Ishikawa (cell line): ENCODE measurements at regions not wholly inside any gene's neighbourhood (a gene's known extent, or its start where the extent isn't known, plus 50 kb on each side); places are given as distances from the start of the nearest gene placed in this dataset.

Experiments used
- CEBPB ChIP-seq: IDR thresholded peaks from 2 replicates; pipeline ENCODE4 v1.6.1; 2012
- CREB1 ChIP-seq: IDR thresholded peaks from 2 replicates; pipeline ENCODE4 v1.6.1; 2012; ENCODE audit warnings: low read depth
- EGR1 ChIP-seq: IDR thresholded peaks from 2 replicates; pipeline ENCODE4 v1.6.1; 2012
- EP300 ChIP-seq: IDR thresholded peaks from 2 replicates; pipeline ENCODE4 v1.6.1; 2012; ENCODE audit warnings: borderline replicate concordance
- FOXM1 ChIP-seq: IDR thresholded peaks from 2 replicates; pipeline ENCODE4 v1.6.1; 2012; ENCODE audit warnings: low read depth, borderline replicate concordance
- NFIC ChIP-seq: IDR thresholded peaks from 2 replicates; pipeline ENCODE4 v1.6.1; 2012
- RAD21 ChIP-seq: IDR thresholded peaks from 2 replicates; pipeline ENCODE4 v1.6.1; 2012; ENCODE audit warnings: low read depth
- TAF1 ChIP-seq: IDR thresholded peaks from 2 replicates; pipeline ENCODE4 v1.6.1; 2012; ENCODE audit warnings: low read depth, mild to moderate bottlenecking
- TCF12 ChIP-seq: IDR thresholded peaks from 2 replicates; pipeline ENCODE4 v1.6.1; 2012; ENCODE audit warnings: low read depth
- TEAD4 ChIP-seq: IDR thresholded peaks from 2 replicates; pipeline ENCODE4 v1.6.1; 2012
- YY1 ChIP-seq: IDR thresholded peaks from 2 replicates; pipeline ENCODE4 v1.6.1; 2012; ENCODE audit warnings: low read depth
- ZBTB7A ChIP-seq: IDR thresholded peaks from 2 replicates; pipeline ENCODE4 v1.6.1; 2012; ENCODE audit warnings: low read depth
- TF ChIP-seq, protein P1 (sequence below): IDR thresholded peaks from 2 replicates; pipeline ENCODE4 v1.6.1; 2012; ENCODE audit warnings: low read depth, mild to moderate bottlenecking
- TF ChIP-seq, protein P2 (sequence below): IDR thresholded peaks from 2 replicates; pipeline ENCODE4 v1.6.1; 2012
- TF ChIP-seq, protein P3 (sequence below): IDR thresholded peaks from 2 replicates; pipeline ENCODE4 v1.6.1; 2012

DNA sequence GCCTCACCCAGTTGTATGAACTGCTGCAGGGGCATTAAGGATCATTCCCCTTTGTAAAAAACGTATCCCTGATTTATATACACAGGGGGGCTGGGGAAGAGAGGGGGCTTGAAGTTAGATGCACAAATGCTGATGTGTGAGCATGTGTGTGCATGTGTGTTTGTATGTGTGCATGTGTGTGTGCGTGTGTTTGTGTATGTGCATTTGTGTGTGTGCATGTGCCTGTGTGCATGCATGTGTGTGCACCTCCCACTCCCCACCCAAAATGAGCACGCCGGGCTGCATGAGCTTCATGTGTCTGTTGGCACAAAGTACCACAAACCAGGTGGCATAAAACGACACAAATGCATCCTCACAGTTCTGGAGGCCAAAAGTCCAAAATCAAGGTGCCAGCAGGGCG, 1315.2 kb downstream of the TBC1D22A start:
- no peak for TF ChIP-seq FOXM1
- no peak for TF ChIP-seq EGR1
- TF ChIP-seq, protein P1, sequence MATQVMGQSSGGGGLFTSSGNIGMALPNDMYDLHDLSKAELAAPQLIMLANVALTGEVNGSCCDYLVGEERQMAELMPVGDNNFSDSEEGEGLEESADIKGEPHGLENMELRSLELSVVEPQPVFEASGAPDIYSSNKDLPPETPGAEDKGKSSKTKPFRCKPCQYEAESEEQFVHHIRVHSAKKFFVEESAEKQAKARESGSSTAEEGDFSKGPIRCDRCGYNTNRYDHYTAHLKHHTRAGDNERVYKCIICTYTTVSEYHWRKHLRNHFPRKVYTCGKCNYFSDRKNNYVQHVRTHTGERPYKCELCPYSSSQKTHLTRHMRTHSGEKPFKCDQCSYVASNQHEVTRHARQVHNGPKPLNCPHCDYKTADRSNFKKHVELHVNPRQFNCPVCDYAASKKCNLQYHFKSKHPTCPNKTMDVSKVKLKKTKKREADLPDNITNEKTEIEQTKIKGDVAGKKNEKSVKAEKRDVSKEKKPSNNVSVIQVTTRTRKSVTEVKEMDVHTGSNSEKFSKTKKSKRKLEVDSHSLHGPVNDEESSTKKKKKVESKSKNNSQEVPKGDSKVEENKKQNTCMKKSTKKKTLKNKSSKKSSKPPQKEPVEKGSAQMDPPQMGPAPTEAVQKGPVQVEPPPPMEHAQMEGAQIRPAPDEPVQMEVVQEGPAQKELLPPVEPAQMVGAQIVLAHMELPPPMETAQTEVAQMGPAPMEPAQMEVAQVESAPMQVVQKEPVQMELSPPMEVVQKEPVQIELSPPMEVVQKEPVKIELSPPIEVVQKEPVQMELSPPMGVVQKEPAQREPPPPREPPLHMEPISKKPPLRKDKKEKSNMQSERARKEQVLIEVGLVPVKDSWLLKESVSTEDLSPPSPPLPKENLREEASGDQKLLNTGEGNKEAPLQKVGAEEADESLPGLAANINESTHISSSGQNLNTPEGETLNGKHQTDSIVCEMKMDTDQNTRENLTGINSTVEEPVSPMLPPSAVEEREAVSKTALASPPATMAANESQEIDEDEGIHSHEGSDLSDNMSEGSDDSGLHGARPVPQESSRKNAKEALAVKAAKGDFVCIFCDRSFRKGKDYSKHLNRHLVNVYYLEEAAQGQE, result no peak
- TF ChIP-seq TCF12, result no peak
- TF ChIP-seq CREB1, result no peak

GRCh38 chr22:48076008-48076407, 1313.6 kb downstream of the TBC1D22A start:
- no peak for TF ChIP-seq TCF12
- TF ChIP-seq EP300, result no peak
- no peak for TF ChIP-seq YY1

DNA sequence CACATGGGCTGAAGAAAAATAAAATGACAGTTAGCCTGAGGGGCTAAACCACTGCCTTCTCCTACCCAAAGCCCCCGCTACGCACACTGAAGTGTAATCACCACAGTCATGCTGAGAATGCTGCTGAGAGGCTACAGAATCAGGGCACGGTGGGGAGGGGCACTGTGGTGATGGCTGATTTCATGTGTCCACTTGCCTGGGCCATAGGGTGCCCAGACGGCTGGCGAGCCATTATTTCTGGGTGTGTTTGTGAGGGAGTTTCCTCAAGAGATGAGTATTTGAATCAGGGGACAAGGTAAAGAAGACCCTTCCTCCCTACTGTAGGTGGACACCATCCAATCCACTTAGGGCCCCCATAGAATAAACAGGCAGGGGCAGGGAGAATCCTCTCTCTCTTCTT, 1313.2 kb downstream of the TBC1D22A start:
- TF ChIP-seq YY1, result no peak
- TF ChIP-seq EGR1, result no peak
- no peak for TF ChIP-seq TAF1
- TF ChIP-seq TEAD4, result no peak
- TF ChIP-seq NFIC, result no peak
- TF ChIP-seq EP300, result no peak
- TF ChIP-seq, protein P1, result no peak
- no peak for TF ChIP-seq FOXM1
- no peak for TF ChIP-seq CREB1
- TF ChIP-seq, protein P2, sequence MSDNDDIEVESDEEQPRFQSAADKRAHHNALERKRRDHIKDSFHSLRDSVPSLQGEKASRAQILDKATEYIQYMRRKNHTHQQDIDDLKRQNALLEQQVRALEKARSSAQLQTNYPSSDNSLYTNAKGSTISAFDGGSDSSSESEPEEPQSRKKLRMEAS, result no peak
- no peak for TF ChIP-seq CEBPB
- TF ChIP-seq RAD21, result no peak
- TF ChIP-seq ZBTB7A, result no peak
- TF ChIP-seq, protein P3, sequence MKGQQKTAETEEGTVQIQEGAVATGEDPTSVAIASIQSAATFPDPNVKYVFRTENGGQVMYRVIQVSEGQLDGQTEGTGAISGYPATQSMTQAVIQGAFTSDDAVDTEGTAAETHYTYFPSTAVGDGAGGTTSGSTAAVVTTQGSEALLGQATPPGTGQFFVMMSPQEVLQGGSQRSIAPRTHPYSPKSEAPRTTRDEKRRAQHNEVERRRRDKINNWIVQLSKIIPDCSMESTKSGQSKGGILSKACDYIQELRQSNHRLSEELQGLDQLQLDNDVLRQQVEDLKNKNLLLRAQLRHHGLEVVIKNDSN, result no peak
- no peak for TF ChIP-seq TCF12

DNA sequence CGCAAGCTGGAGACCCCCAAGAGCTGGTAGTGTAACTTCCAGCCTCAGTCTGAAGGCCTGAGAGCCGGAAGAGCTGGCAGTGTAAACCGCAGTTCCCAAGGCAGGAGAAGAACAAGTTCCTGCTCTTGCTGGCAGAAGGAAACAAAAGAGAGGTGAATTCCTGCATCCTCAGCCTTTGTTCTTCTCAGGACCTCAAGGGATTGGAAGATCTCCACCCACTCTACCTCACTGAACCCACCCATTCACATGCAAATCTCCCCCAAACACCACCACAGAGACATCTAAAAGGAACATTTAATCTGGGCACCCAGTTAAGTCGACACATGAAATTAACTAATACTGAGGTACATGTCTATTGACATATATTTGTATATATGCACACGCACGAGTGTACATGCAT, 1310.3 kb downstream of the TBC1D22A start:
- TF ChIP-seq ZBTB7A (no peak), TAF1 (no peak), EP300 (no peak), TEAD4 (no peak), FOXM1 (no peak), NFIC (no peak), YY1 (no peak), TCF12 (no peak), CREB1 (no peak), CEBPB (no peak), EGR1 (no peak), RAD21 (no peak)
- TF ChIP-seq, protein P3, result no peak
- TF ChIP-seq, protein P1, result no peak
- TF ChIP-seq, protein P2, result no peak

DNA sequence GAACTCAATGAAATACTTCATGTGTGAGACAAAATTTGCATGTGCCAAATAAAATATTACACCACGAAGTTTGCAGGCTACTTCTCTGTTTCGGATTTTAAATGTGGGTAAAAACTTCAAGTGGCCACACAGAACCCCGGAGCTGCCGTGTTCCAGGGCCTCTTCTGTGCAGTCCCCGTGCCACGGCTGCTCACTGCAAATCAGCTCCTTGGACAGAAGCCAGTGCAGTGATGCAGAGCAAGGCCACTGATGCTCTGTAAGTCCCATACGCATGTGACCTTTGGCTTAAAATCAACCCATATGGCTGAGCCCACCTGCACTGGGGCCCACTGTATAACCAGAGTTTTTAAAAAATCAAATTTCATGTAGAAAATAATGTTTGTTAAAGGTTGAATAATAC, 1309.4 kb downstream of the TBC1D22A start:
- TF ChIP-seq TCF12 (no peak), CREB1 (no peak), EGR1 (no peak), ZBTB7A (no peak), EP300 (no peak), TAF1 (no peak), YY1 (no peak), CEBPB (no peak)
- TF ChIP-seq, protein P2, result no peak
- TF ChIP-seq, protein P1, result no peak
